PC-9 (cell line): ENCODE measurements at regions not wholly inside any gene's neighbourhood (a gene's known extent, or its start where the extent isn't known, plus 50 kb on each side); places are given as distances from the start of the nearest gene placed in this dataset.

Source experiments
- BruUV-seq: library from RNA; stranded (reverse); fragments of 400-500 nt; replicated peaks from 2 replicates; lab custom pipeline; 2021; lab: Mats Ljungman, UMichigan
- CTCF ChIA-PET: fragments of 300-600 bp; sonication (Branson Sonifier 250); formaldehyde crosslinking; loops from one replicate; lab custom pipeline; 2022; ENCODE audit warnings: antibody characterized with exemption; lab: Charles Lee
- POLR2A ChIA-PET: fragments of 300-600 bp; sonication (Branson Sonifier 250); formaldehyde crosslinking; loops from one replicate; lab custom pipeline; 2022; ENCODE audit warnings: antibody characterized with exemption; ENCODE audit not compliant: unreplicated experiment; lab: Charles Lee
- DNase-seq, 2 experiments: peaks; one replicate each; pipeline versions ENCODE4 v3.0.0 to v3.0.0-alpha.2; 2015 to 2022; ENCODE audit warnings: mixed read lengths in 1 of 2
- H2AFZ ChIP-seq: fragments of 200-600 bp; sonication (generic); 2 replicates; pipeline ENCODE4 v1.8.1; 2017; ENCODE audit warnings: antibody characterized with exemption
- H3F3A ChIP-seq: fragments of 200-600 bp; sonication (generic); 2 replicates; pipeline ENCODE4 v1.8.1; 2017; ENCODE audit warnings: antibody characterized with exemption, mild to moderate bottlenecking, low read depth; ENCODE audit not compliant: insufficient read depth
- H3K27ac ChIP-seq: fragments of 200-600 bp; sonication (generic); 2 replicates; pipeline ENCODE4 v1.6.1; 2016; ENCODE audit warnings: mixed run types
- H3K27me3 ChIP-seq: fragments of 200-600 bp; sonication (generic); 2 replicates; pipeline ENCODE4 v1.6.1; 2016; ENCODE audit warnings: low read depth, mixed run types; ENCODE audit not compliant: insufficient read depth
- H3K36me3 ChIP-seq: fragments of 200-600 bp; sonication (generic); 2 replicates; pipeline ENCODE4 v1.6.1; 2016; ENCODE audit warnings: low read depth, mixed run types
- H3K4me1 ChIP-seq: fragments of 200-600 bp; sonication (generic); replicated peaks from 2 replicates; pipeline ENCODE4 v1.6.1; 2016; ENCODE audit warnings: mixed run types; ENCODE audit not compliant: insufficient read depth
- H3K4me2 ChIP-seq: fragments of 200-600 bp; sonication (generic); 2 replicates; pipeline ENCODE4 v1.6.1; 2017; ENCODE audit warnings: mixed run types
- H3K4me3 ChIP-seq: fragments of 200-600 bp; sonication (generic); 2 replicates; pipeline ENCODE4 v1.6.1; 2016; ENCODE audit warnings: mixed run types
- H3K79me2 ChIP-seq: fragments of 200-600 bp; sonication (generic); 2 replicates; pipeline ENCODE4 v1.6.1; 2017; ENCODE audit warnings: low read depth, mixed run types
- H3K9me2 ChIP-seq: fragments of 200-600 bp; sonication (generic); 2 replicates; pipeline ENCODE4 v1.8.1; 2017; ENCODE audit warnings: mild to moderate bottlenecking; ENCODE audit not compliant: insufficient read depth
- H3K9me3 ChIP-seq: fragments of 200-600 bp; sonication (generic); 2 replicates; pipeline ENCODE4 v1.8.1; 2016; ENCODE audit warnings: low read depth; ENCODE audit not compliant: insufficient read depth
- H4K20me1 ChIP-seq: fragments of 200-600 bp; sonication (generic); 2 replicates; pipeline ENCODE4 v1.8.1; 2017; ENCODE audit not compliant: insufficient read depth
- EZH2 ChIP-seq: fragments of 200-600 bp; sonication (generic); IDR thresholded peaks from 2 replicates; pipeline ENCODE4 v1.8.0; 2017; ENCODE audit warnings: antibody characterized with exemption, low read depth
- intact Hi-C: fragments of 100-400 bp; cut with micrococcal nuclease; formaldehyde crosslinking; loops from one replicate; pipeline ENCODE4 v1.10.0; 2022; ENCODE audit not compliant: unreplicated experiment
- TF ChIP-seq, protein P1 (sequence below): fragments of 200-600 bp; sonication (generic); conservative IDR thresholded peaks from 2 replicates; pipeline ENCODE4 v1.6.1; 2017; ENCODE audit warnings: mixed run types, antibody characterized with exemption, mild to moderate bottlenecking, moderate library complexity

- H3K4me1 ChIP-seq = peaks cover 16% of the 10 kb centered on the region
- H3K79me2 ChIP-seq = no peaks in the 10 kb centered on the region
- no peak overlapping the region for H3K4me3 ChIP-seq
- no peak for DNase-seq
- H3F3A ChIP-seq = peaks cover 14% of the 10 kb centered on the region
- H3K4me2 ChIP-seq = no peak overlapping the region
- H3K9me2 ChIP-seq = no peaks in the 10 kb centered on the region
- no peak overlapping the region for H2AFZ ChIP-seq
- TF ChIP-seq EZH2 = no peak
- TF ChIP-seq, protein P1, sequence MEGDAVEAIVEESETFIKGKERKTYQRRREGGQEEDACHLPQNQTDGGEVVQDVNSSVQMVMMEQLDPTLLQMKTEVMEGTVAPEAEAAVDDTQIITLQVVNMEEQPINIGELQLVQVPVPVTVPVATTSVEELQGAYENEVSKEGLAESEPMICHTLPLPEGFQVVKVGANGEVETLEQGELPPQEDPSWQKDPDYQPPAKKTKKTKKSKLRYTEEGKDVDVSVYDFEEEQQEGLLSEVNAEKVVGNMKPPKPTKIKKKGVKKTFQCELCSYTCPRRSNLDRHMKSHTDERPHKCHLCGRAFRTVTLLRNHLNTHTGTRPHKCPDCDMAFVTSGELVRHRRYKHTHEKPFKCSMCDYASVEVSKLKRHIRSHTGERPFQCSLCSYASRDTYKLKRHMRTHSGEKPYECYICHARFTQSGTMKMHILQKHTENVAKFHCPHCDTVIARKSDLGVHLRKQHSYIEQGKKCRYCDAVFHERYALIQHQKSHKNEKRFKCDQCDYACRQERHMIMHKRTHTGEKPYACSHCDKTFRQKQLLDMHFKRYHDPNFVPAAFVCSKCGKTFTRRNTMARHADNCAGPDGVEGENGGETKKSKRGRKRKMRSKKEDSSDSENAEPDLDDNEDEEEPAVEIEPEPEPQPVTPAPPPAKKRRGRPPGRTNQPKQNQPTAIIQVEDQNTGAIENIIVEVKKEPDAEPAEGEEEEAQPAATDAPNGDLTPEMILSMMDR = no peak
- no peaks in the 10 kb centered on the region for H4K20me1 ChIP-seq
- no peaks in the 10 kb centered on the region for H3K9me3 ChIP-seq
- H3K27me3 ChIP-seq = no peaks in the 10 kb centered on the region
- no peaks in the 10 kb centered on the region for H3K36me3 ChIP-seq
- ChIA-PET POLR2A (no interaction called here), CTCF (no interaction called here)
- H3K27ac ChIP-seq = no peak overlapping the region
- intact Hi-C loops = loop anchor here (5.0 to 10.0 kb wide), 3 partner anchors 110 to 273 kb away; partner anchors contain the start of gene KCTD1
- no TSS peak for BruUV-seq
Observed at GRCh38 chr18:26654616-26655524, 106.5 kb upstream of the KCTD1 start.

- ChIA-PET POLR2A (no interaction called here), CTCF (no interaction called here)
- Histone ChIP-seq H3K36me3 (no peaks in the 10 kb centered on the region), H3K4me1 (peaks cover 12% of the 10 kb centered on the region), H4K20me1 (no peaks in the 10 kb centered on the region), H3K9me3 (no peaks in the 10 kb centered on the region), H3K27me3 (no peaks in the 10 kb centered on the region), H3F3A (peaks cover 14% of the 10 kb centered on the region), H3K4me2 (no peak overlapping the region), H3K79me2 (no peaks in the 10 kb centered on the region), H3K9me2 (no peaks in the 10 kb centered on the region), H3K27ac (no peak overlapping the region), H2AFZ (no peak overlapping the region), H3K4me3 (no peak overlapping the region)
- intact Hi-C loops = loop anchor here (10.0 kb wide), 1 partner anchor 109 kb away; the partner anchor contains the start of gene KCTD1
- BruUV-seq = no TSS peak
- TF ChIP-seq, protein P1 = no peak
- no peak for TF ChIP-seq EZH2
- DNase-seq = no peak
Observed at GRCh38 chr18:26653943-26654615, 105.7 kb upstream of the KCTD1 start.

DNA sequence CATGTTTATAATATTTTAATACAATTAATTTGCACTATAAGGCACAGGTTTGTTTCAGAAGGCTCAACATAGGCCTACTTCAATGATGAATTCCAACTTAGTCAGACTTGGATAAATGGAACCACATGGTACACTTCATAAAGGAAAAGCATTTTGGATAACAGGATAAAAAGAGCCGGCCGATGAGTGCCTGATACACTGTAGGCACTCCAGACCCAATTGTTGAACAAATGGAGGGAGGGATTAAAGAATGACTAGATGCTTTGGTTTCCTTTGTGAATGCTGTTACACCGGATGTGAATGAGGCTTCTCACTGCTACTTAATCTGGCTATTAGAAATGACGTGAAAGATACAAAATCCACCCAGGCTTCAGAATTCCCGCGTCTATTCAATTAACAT, 104.1 kb upstream of the KCTD1 start:
- H3F3A ChIP-seq = peaks cover 13% of the 10 kb centered on the region
- no peak overlapping the region for H3K4me2 ChIP-seq
- no peak overlapping the region for H3K4me3 ChIP-seq
- H3K36me3 ChIP-seq = no peaks in the 10 kb centered on the region
- intact Hi-C loops = loop anchor here (10.0 kb wide), 1 partner anchor 108 kb away; the partner anchor contains the start of gene KCTD1
- TF ChIP-seq EZH2 = no peak
- TF ChIP-seq, protein P1 = no peak
- ChIA-PET POLR2A (no interaction called here), CTCF (no interaction called here)
- BruUV-seq = no TSS peak
- H3K9me2 ChIP-seq = no peaks in the 10 kb centered on the region
- no peaks in the 10 kb centered on the region for H3K9me3 ChIP-seq
- H4K20me1 ChIP-seq = no peaks in the 10 kb centered on the region
- no peak for DNase-seq
- no peaks in the 10 kb centered on the region for H3K79me2 ChIP-seq
- no peak overlapping the region for H2AFZ ChIP-seq
- H3K27me3 ChIP-seq = no peaks in the 10 kb centered on the region
- H3K27ac ChIP-seq = no peak overlapping the region
- no peaks in the 10 kb centered on the region for H3K4me1 ChIP-seq
